ENCODE measurements at regions not wholly inside any gene's neighbourhood (a gene's known extent, or its start where the extent isn't known, plus 50 kb on each side); places are given as distances from the start of the nearest gene placed in this dataset.

- no peak for TF ChIP-seq CTCF (IDR thresholded peaks at IDR 0.05; ENCODE audit: insufficient read depth, low read length, poor library complexity, severe bottlenecking)
- no peak for TF ChIP-seq EZH2phosphoT487 (conservative IDR thresholded peaks at IDR 0.05; ENCODE audit: low read length)
Observed at GRCh38 chr6:12476484-12476883, 186.3 kb downstream of the EDN1 start.
